GM19372 (cell line): ENCODE measurements at regions not wholly inside any gene's neighbourhood (a gene's known extent, or its start where the extent isn't known, plus 50 kb on each side); places are given as distances from the start of the nearest gene placed in this dataset.

Experiments used
- ATAC-seq: cut with Tn5 transposase; IDR thresholded peaks from one replicate; pipeline ENCODE4 v1.9.1; 2021; ENCODE audit warnings: mild to moderate bottlenecking, low read depth, moderate library complexity; ENCODE audit not compliant: unreplicated experiment

- ATAC-seq, result no peak
Observed at GRCh38 chr6:8277769-8278168, 157.6 kb downstream of the SLC35B3 start.

GRCh38 chr6:8276148-8276547, 159.2 kb downstream of the SLC35B3 start:
- ATAC-seq, result no peak

- ATAC-seq, result no peak
Observed at GRCh38 chr6:8275667-8276066, 159.7 kb downstream of the SLC35B3 start.

- no peak for ATAC-seq
Observed at GRCh38 chr6:8274226-8274625, 161.1 kb downstream of the SLC35B3 start.

GRCh38 chr6:8269872-8270454, 165.4 kb downstream of the SLC35B3 start:
- no peak for ATAC-seq

GRCh38 chr6:8269094-8269493, 166.3 kb downstream of the SLC35B3 start:
- ATAC-seq, result no peak

- ATAC-seq, result no peak
Observed at GRCh38 chr6:8268606-8269005, 166.3 kb upstream of the EEF1E1 start.

- ATAC-seq, result no peak
Observed at GRCh38 chr6:8268156-8268555, 165.8 kb upstream of the EEF1E1 start.

- ATAC-seq, result no peak
Observed at GRCh38 chr6:8260610-8261009, 158.3 kb upstream of the EEF1E1 start.

GRCh38 chr6:8246403-8246802, 144.1 kb upstream of the EEF1E1 start:
- ATAC-seq, result no peak

- ATAC-seq, result no peak
Observed at GRCh38 chr6:8245726-8246125, 143.4 kb upstream of the EEF1E1 start.

GRCh38 chr6:8243475-8243874, 141.1 kb upstream of the EEF1E1 start:
- ATAC-seq, result no peak

GRCh38 chr6:8242885-8243284, 140.5 kb upstream of the EEF1E1 start:
- ATAC-seq, result no peak

GRCh38 chr6:8240301-8240700, 138.0 kb upstream of the EEF1E1 start:
- ATAC-seq, result no peak

GRCh38 chr6:8238773-8239683, 136.7 kb upstream of the EEF1E1 start:
- ATAC-seq, result no peak

- ATAC-seq, result no peak
Observed at GRCh38 chr6:8237668-8238067, 135.3 kb upstream of the EEF1E1 start.

GRCh38 chr6:8236956-8237355, 134.6 kb upstream of the EEF1E1 start:
- no peak for ATAC-seq

GRCh38 chr6:8234321-8234720, 132.0 kb upstream of the EEF1E1 start:
- no peak for ATAC-seq

GRCh38 chr6:8231956-8232355, 129.6 kb upstream of the EEF1E1 start:
- ATAC-seq, result no peak

GRCh38 chr6:8229915-8230756, 127.8 kb upstream of the EEF1E1 start:
- ATAC-seq, result no peak

- ATAC-seq, result no peak
Observed at GRCh38 chr6:8225113-8225512, 122.8 kb upstream of the EEF1E1 start.
